ENCODE measurements at regions not wholly inside any gene's neighbourhood (a gene's known extent, or its start where the extent isn't known, plus 50 kb on each side); places are given as distances from the start of the nearest gene placed in this dataset.

- Histone ChIP-seq H3K27me3 (no peaks in the 10 kb centered on the region), H3K36me3 (no peaks in the 10 kb centered on the region), H3K9me3 (no peaks in the 10 kb centered on the region), H3K4me3 (no peak overlapping the region), H3K27ac (no peak overlapping the region), H3K4me1 (ENCODE audit: insufficient read depth) (no peaks in the 10 kb centered on the region)
- no peak for TF ChIP-seq EP300 (IDR thresholded peaks at IDR 0.05)
- TF ChIP-seq, protein P1, sequence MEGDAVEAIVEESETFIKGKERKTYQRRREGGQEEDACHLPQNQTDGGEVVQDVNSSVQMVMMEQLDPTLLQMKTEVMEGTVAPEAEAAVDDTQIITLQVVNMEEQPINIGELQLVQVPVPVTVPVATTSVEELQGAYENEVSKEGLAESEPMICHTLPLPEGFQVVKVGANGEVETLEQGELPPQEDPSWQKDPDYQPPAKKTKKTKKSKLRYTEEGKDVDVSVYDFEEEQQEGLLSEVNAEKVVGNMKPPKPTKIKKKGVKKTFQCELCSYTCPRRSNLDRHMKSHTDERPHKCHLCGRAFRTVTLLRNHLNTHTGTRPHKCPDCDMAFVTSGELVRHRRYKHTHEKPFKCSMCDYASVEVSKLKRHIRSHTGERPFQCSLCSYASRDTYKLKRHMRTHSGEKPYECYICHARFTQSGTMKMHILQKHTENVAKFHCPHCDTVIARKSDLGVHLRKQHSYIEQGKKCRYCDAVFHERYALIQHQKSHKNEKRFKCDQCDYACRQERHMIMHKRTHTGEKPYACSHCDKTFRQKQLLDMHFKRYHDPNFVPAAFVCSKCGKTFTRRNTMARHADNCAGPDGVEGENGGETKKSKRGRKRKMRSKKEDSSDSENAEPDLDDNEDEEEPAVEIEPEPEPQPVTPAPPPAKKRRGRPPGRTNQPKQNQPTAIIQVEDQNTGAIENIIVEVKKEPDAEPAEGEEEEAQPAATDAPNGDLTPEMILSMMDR (IDR thresholded peaks at IDR 0.05) = no peak
- no peak for TF ChIP-seq POLR2A (IDR thresholded peaks at IDR 0.05)
- no peak for DNase-seq
- WGBS, 3 donors = 89 to 98% (median 94%) methylated on average over 5 of the region's 5 CpGs
- intact Hi-C loops (cut with DNase I) = no loop called here
Measured at GRCh38 chr15:50840520-50840919, 68.0 kb upstream of the AP4E1 start.

DNA sequence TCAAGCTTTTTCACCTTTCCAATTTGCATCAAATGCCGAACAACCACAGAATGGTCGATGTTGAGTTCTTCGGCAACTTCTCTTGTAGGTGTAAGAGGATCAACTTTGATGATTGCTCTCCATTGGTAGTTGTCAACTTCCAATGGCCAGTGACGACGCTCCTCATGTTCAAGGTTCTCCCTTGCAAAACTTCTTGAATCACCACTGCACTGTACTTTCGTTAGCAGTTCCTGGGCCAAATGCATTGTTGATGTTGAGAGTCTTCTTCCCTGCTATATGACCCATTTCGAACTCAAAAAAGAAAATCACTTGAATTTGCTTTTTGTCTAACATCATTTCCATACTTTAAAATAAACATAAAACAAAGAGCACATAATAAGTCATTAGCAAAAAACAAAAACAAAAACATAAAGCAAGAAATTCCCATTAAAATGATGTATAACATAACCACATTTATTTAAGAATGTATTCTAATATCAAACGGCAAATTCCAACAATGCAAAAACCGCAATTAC, 71.2 kb upstream of the AP4E1 start:
- H3K27ac ChIP-seq = no peak overlapping the region
- no peaks in the 10 kb centered on the region for H3K4me1 ChIP-seq (ENCODE audit: insufficient read depth)
- intact Hi-C loops (cut with DNase I) = no loop called here
- TF ChIP-seq POLR2A (IDR thresholded peaks at IDR 0.05) (no peak), EP300 (IDR thresholded peaks at IDR 0.05) (no peak)
- TF ChIP-seq, protein P1 (IDR thresholded peaks at IDR 0.05) = no peak
- no peaks in the 10 kb centered on the region for H3K9me3 ChIP-seq
- H3K36me3 ChIP-seq = no peaks in the 10 kb centered on the region
- H3K27me3 ChIP-seq = no peaks in the 10 kb centered on the region
- no peak for DNase-seq
- H3K4me3 ChIP-seq = no peak overlapping the region
- WGBS, 3 donors = 94 to 96% (median 95%) methylated on average over 9 of the region's 9 CpGs

GRCh38 chr15:50830477-50831354, 65.2 kb upstream of the SPPL2A start:
- TF ChIP-seq, protein P1 (IDR thresholded peaks at IDR 0.05) = no peak
- TF ChIP-seq EP300 (IDR thresholded peaks at IDR 0.05) = no peak
- no peak for TF ChIP-seq POLR2A (IDR thresholded peaks at IDR 0.05)
- Histone ChIP-seq H3K4me1 (ENCODE audit: insufficient read depth) (no peaks in the 10 kb centered on the region), H3K27ac (no peak overlapping the region), H3K27me3 (no peaks in the 10 kb centered on the region), H3K9me3 (no peaks in the 10 kb centered on the region), H3K36me3 (no peaks in the 10 kb centered on the region), H3K4me3 (no peak overlapping the region)
- no peak for DNase-seq
- intact Hi-C loops (cut with DNase I) = no loop called here
- WGBS, 3 donors = 81 to 86% (median 82%) methylated on average over 12 of the region's 12 CpGs

DNA sequence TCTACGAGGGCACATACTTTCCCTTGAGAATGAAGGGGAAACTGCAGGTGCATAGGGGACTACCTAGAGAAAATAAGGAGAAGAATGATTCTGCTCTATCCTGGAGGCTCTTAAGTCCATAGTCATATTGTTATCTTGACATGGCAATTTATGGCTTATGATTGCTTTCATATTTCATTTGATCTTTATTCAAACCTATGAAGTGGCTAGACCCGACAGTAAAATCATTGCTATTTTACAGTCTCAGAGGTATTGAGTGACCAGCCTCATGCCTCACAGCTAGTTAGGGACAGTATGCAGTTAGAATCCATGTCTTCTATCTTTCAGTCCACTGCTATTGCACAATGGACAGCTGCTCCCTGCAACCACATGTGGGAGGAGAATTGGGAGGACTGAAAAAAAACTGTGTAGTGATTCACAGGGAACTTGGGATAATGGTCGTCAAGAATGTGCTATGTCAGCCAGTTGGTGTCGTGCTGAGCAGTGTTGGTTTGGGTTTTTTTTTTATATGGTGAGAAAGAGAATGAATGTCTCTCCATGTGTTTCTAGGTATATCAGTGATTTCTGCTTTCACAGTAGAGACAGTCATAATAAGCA, 63.2 kb upstream of the SPPL2A start:
- TF ChIP-seq POLR2A (IDR thresholded peaks at IDR 0.05) = no peak
- TF ChIP-seq, protein P1 (IDR thresholded peaks at IDR 0.05) = no peak
- TF ChIP-seq EP300 (IDR thresholded peaks at IDR 0.05) = no peak
- 16 to 22% (median 17%) methylated on average over 4 of the region's 4 CpGs for whole genome bisulfite sequencing, 3 donors
- Histone ChIP-seq H3K9me3 (no peaks in the 10 kb centered on the region), H3K36me3 (no peaks in the 10 kb centered on the region), H3K27ac (no peak overlapping the region), H3K4me3 (no peak overlapping the region), H3K27me3 (no peaks in the 10 kb centered on the region), H3K4me1 (ENCODE audit: insufficient read depth) (no peaks in the 10 kb centered on the region)
- DNase-seq = peak in 1 of 5 donors; percentile 25
- intact Hi-C loops (cut with DNase I) = no loop called here
